Psoas muscle (tissue), 7 donors: ENCODE measurements at regions not wholly inside any gene's neighbourhood (a gene's known extent, or its start where the extent isn't known, plus 50 kb on each side); places are given as distances from the start of the nearest gene placed in this dataset.

ENCODE experiments used
- ATAC-seq, 4 donors: fragments of 200-7000 bp; cut with Tn5 transposase; one replicate each; pipeline ENCODE4 v1.9.1; 2020; ENCODE audit warnings: moderate library complexity in 3 of 4, mild to moderate bottlenecking in 2 of 4
- DNase-seq, 2 donors: peaks; one replicate each; pipeline ENCODE4 v3.0.0-alpha.2; 2020
- H3K27ac ChIP-seq: fragments of 200-600 bp; one replicate; pipeline ENCODE4 v1.8.0; 2022
- H3K27me3 ChIP-seq, 3 donors: fragments of 200-600 bp in 1 of 3; one replicate each; pipeline versions ENCODE4 v1.6.1 to v1.8.0; 2013 to 2022; ENCODE audit warnings: low read length in 2 of 3, mild to moderate bottlenecking in 2 of 3, moderate library complexity in 1 of 3; ENCODE audit not compliant: insufficient read depth in 3 of 3
- H3K36me3 ChIP-seq, 2 donors: fragments of 200-600 bp in 1 of 2; one replicate each; pipeline versions ENCODE4 v1.6.1 to v1.8.0; 2013 to 2022; ENCODE audit warnings: low read depth in 1 of 2, mild to moderate bottlenecking in 1 of 2, moderate library complexity in 1 of 2; ENCODE audit not compliant: insufficient read depth in 1 of 2
- H3K4me1 ChIP-seq: fragments of 200-600 bp; one replicate; pipeline ENCODE4 v1.8.0; 2022
- H3K4me3 ChIP-seq: fragments of 200-600 bp; one replicate; pipeline ENCODE4 v1.8.0; 2022; ENCODE audit warnings: mild to moderate bottlenecking
- H3K9me3 ChIP-seq: fragments of 200-600 bp; one replicate; pipeline ENCODE4 v1.8.0; 2022
- CTCF ChIP-seq: fragments of 200-600 bp; IDR thresholded peaks from one replicate; pipeline ENCODE4 v1.8.0; 2022; ENCODE audit warnings: antibody characterized with exemption
- WGBS, 3 donors: extraction: QIAGEN DNeasy Blood & Tissue Kit; methylation state at CpG; one replicate each; pipeline versions ENCODE4 v1.1.6 to v1.1.7; 2013; 5-methylcytosine and 5-hydroxymethylcytosine counted together
- intact Hi-C, 2 donors: fragments of 100-400 bp; cut with DNase I; formaldehyde crosslinking; loops; one replicate each; pipeline versions ENCODE4 v1.11.0 to v1.14.2; 2022
- donor health status: healthy with polysubstance abuse.
- donor health status: DM: no; HTN: no; CAD: no; lungs with moderate emphysema.
- donor health status: Bipolar disorder and iron deficiency.
- donor health status: healthy.
- donor health status: DM: yes; HTN: yes; CAD: no.
- donor health status: DM: no; HTN: no; CAD: no.
- donor health status: DM: yes; HTN: yes; CAD: no.

GRCh38 chr1:53400761-53401674 lies 58.2 kb upstream of the DMRTB1 start:
- no peak for TF ChIP-seq CTCF
- Histone ChIP-seq H3K36me3 (no peaks in the 10 kb centered on the region), H3K4me3 (no peak overlapping the region), H3K9me3 (no peaks in the 10 kb centered on the region), H3K27me3 (peaks cover 0 to 20% (median 1%) of the 10 kb centered on the region in 3 donors), H3K4me1 (no peaks in the 10 kb centered on the region), H3K27ac (no peak overlapping the region)
- ATAC-seq (no peak), DNase-seq (no peak)
- WGBS, 3 donors, result 75 to 81% (median 75%) methylated on average over 14 of the region's 14 CpGs
- intact Hi-C loops, result no loop called here

- DNase-seq, result no peak
- Histone ChIP-seq H3K27ac (no peak overlapping the region), H3K4me1 (no peaks in the 10 kb centered on the region), H3K4me3 (no peak overlapping the region), H3K36me3 (no peaks in the 10 kb centered on the region), H3K27me3 (peaks cover 0 to 10% (median 4%) of the 10 kb centered on the region in 3 donors), H3K9me3 (no peaks in the 10 kb centered on the region)
- no peak for TF ChIP-seq CTCF
- 80 to 83% (median 80%) methylated on average over 10 to 11 of the region's 11 CpGs for WGBS, 3 donors
- no peak for ATAC-seq
- intact Hi-C loops, result no loop called here
Observed at GRCh38 chr1:53401813-53402745, 57.1 kb upstream of the DMRTB1 start.

GRCh38 chr1:53402891-53403655 lies 56.1 kb upstream of the DMRTB1 start:
- intact Hi-C loops, result no loop called here
- DNase-seq (no peak), ATAC-seq (no peak)
- Histone ChIP-seq H3K4me3 (no peak overlapping the region), H3K27ac (no peak overlapping the region), H3K27me3 (peaks cover 0 to 10% (median 4%) of the 10 kb centered on the region in 3 donors), H3K9me3 (no peaks in the 10 kb centered on the region), H3K4me1 (no peaks in the 10 kb centered on the region), H3K36me3 (no peaks in the 10 kb centered on the region)
- no peak for TF ChIP-seq CTCF
- 79 to 82% (median 80%) methylated on average over 10 of the region's 10 CpGs for WGBS, 3 donors

- intact Hi-C loops, result no loop called here
- H3K27me3 ChIP-seq, result peaks cover 0 to 13% (median 10%) of the 10 kb centered on the region in 3 donors
- no peak for TF ChIP-seq CTCF
- no peaks in the 10 kb centered on the region for H3K4me1 ChIP-seq
- no peaks in the 10 kb centered on the region for H3K36me3 ChIP-seq
- no peaks in the 10 kb centered on the region for H3K9me3 ChIP-seq
- ATAC-seq (no peak), DNase-seq (no peak)
- 81 to 87% (median 84%) methylated on average over 7 of the region's 7 CpGs for WGBS, 3 donors
- no peak overlapping the region for H3K27ac ChIP-seq
- no peak overlapping the region for H3K4me3 ChIP-seq
Observed at GRCh38 chr1:53405737-53406136, 53.5 kb upstream of the DMRTB1 start.
